Stromal cell of bone marrow (primary cell): ENCODE measurements at regions not wholly inside any gene's neighbourhood (a gene's known extent, or its start where the extent isn't known, plus 50 kb on each side); places are given as distances from the start of the nearest gene placed in this dataset.

ENCODE experiments used
- DNase-seq: peaks from one replicate; pipeline ENCODE4 v3.0.0-alpha.2; 2012; ENCODE audit warnings: low read depth

DNA sequence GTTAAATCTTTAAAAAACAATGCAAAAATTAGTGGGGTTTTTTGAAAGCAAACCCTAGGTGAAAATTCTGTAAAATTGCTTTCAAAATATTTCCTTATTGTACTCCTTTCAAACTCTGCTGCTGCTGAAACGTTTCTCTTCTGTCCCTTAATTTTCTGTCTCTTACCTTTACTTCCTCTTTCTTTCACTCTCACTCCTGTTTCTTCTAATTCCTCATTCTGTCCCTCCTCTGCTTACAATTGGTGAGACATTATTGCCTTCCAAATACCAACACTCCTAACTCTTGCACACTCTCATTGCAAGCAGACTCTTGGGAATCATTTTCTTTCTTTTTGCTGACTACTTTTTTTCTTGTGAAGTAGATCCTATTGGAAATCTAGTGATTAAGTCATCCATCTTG, 685.6 kb upstream of the SLITRK1 start:
- DNase-seq, result no peak

DNA sequence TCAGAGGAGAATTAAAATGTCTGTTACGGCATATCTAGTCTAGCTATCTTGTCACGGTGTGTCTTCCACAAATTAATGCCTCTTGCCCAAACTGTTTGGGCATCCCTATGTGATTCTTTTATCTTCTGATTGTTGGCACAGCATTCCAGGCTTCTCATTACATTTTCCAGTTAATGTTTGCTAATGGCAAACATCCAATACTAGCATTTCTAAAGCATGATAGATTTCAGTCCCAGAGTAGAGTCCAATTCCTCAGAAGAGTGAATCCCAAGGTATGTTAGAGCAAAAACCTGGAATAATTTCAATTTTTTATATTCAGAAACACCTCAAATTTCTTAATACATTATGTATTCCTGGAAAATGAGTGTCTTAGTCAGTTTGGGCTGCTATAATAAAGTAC, 684.5 kb upstream of the SLITRK1 start:
- DNase-seq, result no peak

DNA sequence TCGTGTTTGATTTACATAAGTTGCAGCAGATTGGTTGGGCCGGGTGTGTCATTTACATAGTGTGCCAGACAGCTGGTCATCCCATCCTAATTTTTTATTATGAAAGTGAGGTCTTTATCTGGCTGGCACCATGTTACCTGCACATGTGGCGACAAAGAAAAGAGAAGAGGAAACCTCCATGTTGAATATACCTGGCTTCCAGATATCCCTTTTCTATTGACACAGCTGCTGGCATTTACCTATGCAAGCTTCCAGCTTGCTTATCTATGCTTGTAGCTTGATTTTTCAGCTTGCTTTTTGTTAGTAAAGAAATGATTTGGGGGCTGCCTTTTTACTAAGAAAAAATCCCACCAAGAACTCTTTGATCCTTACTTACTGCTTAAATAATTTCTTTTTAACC, 681.3 kb upstream of the SLITRK1 start:
- DNase-seq, result no peak

DNA sequence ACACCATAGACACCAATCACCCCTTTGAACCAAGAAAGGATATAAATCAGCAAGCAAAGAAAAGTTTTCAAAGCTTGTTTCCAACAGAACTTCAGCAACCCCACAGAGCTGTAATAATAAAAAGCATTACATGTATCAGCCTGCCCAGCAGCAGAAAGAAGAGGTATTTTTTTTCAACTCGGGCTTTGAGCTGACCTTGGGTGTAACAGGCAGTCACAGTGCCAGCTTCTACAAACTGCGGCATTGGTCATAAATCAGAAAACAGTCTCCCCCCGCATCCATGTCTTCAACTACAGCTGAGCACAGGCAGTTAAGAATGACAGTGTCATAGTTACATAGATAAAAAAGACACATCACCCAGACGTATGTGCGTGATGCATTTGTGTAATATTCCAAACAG, 671.0 kb upstream of the SLITRK1 start:
- no peak for DNase-seq

DNA sequence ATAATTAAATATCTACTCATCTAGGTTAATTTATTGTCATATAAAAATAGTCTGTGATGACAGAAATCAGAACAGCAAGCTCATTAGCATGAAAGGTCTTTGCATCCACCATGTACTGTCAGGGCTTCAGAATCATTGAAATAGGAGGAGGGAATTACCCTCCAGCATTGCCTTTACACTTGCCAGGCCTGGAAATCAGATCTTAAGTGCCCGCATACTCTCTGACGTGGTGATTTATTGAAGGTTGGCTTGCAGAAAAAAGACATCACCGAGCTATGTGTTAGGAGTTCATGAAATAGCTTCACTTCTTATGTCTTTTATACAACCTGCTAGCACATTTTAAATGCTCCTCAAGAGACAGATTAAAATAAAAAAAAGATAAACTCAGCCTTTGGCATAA, 661.7 kb upstream of the SLITRK1 start:
- no peak for DNase-seq

DNA sequence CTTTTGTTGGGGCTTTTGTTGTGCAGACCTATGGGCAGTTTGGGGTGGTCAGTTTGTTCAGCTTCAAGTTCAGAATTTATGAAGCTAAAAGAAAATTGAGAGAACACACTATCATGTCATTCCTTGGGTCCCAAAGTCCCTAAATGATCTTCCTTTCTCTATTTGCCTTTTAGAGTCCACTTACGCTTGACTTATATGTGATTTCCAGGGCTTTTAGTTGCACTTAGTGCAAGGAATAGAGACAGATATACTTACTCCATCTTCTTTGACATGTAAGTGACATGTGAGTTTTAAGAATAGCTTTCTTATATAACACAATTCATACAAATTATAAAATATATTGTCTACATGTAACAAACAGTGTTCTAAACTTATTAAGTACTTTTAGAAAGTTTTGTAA, 660.1 kb upstream of the SLITRK1 start:
- no peak for DNase-seq

DNA sequence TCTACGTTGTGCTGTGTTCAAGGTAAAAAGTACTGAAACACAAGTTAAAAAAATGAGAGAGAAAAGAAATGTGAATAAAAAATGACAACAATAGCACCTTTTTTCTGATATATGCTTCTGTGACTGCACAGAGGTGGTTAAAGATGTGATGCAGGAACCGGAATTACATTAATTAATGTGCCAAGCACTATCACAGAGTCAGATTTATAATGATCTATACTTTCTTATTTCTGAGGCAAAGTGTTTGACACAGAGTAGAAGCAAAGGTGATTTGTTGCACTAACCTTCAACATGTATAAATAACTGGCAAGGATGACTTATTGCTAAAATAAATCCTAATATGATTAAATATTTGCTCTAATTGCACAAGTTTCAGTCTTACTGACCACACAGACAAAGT, 654.6 kb upstream of the SLITRK1 start:
- DNase-seq, result no peak

DNA sequence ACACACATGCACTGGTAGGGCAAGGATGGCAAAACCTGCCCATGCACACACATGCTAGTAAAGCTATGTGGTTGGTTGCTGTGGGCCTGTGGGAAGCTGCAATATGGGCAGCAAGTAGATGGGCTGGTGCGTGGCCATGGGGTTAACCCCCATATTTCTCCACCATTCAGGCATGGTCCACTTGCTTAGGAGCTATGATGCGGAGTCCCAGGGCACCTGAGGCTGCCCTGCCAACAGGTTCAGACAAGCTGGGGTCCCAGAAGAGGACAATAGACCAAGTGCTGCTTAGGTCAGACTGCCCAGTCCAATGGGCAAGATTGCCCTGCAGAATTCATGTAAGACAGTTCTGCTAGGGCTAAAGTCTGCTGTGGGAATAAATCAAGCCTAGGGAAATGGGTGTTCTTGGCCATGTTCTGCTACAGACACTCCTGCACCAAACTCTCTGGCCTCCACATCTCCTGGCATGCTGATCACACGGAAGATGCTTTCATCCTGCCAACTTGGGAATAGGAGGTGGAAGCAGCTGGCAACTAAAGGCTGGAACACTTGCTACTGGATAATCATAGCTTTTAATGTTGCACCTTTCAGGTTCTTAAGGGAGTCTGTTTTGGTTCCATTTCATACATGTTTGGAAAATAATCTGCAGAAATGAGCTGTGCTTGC, 646.3 kb upstream of the SLITRK1 start:
- DNase-seq, result no peak

DNA sequence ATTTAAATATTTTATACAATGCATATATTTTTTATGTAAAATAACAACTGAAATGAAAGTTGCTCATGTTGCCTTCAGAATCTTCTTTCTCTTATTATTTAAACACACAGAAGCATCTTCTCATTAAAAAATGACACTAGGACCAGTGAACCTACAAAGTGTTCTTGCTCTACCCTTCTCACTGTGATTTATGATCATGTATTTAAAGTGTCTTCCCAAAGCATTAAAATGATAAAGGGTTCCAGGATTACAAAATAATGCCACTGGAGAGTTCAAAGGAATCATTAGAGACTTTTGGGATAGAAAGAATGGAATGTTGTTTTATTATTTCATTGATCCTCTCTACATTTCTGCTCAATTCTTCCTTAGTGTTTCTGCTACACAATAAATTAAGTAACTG, 643.6 kb upstream of the SLITRK1 start:
- no peak for DNase-seq

DNA sequence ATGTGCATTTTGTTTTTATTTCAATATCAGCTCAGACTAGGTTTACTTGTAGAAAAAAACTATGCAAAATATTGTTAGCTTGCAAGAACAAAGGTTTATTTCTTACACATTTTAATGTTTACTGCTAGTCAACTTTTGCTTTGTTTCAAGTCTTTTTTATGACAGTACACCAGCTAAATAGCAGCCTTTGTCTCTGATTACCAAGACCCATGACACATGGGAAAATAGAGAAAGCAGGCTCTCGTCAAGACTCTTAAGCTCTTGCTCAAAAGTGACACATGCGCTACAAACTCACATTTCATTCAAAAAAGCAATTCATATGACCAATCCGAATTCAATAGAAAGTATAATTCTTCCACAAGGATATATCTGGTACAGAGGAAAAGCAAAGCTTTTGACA, 642.3 kb upstream of the SLITRK1 start:
- DNase-seq, result no peak

DNA sequence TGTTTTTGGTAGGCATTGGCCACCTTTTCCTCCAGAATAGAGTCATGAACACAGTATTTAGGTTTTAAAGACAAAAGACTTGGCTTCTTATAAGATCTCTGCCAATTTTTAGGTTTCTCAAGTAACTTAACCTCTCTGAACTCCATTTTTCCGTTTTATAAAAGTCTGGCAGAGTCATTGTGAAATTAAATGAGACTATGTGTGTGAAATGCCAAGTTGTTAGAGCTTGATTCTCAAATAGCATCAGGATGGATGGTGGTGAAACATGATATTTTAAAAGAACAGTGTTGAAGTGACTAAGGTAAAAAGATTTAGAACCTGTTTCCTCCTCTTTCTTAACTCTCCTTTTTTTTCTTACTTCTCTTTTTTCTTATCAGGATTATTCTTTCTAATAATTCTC, 617.7 kb upstream of the SLITRK1 start:
- DNase-seq, result peak; percentile 35

DNA sequence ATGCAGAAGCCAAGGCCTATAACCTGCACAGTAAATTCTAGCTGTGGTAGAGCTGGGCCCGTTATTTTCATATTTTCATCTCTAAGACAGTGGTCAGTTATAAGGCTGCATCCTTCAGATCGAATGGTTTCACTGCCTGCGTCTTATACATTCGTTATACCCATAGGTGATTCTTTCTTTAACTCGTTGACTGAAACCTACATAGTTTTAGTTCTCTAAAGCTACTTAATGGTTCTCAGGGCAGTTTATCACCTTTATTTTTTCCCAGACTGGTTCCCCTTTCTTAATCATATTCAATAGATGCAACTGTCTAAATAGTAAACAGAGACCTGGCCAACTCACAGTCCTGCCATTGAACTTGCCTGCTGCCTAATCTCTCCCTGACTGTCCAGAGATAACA, 615.3 kb upstream of the SLITRK1 start:
- no peak for DNase-seq

DNA sequence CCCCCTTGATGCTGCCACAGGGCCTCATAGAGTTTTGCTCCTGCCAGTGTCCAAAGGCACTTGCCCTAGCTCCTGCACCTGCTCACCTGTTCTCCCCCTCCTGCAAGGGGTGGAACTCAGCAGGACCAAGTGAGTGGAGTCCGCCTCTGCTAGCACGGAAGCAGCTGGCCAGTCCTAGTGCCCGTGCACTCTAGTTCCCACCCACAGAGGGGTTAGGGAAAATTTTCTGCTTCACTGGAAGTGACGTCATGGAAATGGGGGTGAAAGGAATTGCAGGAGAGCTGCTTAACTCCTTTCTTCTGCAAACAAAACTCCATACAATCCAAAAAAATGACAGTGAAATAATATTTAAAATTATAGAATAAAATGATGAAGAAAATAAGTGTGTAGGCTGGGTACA, 609.7 kb upstream of the SLITRK1 start:
- DNase-seq, result no peak

DNA sequence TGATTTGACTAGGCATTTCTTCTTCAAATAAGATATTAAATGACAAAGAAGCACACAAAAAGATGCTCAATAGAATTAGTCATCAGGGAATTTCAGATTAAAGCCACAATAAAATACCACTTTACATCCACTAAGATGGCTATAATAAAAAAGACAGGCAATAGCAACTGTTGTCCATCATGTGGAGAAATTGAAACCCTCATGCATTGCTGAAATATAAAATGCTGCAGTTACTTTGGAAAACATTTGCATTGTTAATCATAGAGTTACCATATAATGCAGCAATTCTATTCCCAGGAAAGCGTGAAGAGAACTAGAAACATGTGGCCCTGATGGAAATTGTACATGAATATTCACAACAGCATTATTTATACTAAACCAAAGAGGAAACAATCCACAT, 605.5 kb upstream of the SLITRK1 start:
- no peak for DNase-seq

DNA sequence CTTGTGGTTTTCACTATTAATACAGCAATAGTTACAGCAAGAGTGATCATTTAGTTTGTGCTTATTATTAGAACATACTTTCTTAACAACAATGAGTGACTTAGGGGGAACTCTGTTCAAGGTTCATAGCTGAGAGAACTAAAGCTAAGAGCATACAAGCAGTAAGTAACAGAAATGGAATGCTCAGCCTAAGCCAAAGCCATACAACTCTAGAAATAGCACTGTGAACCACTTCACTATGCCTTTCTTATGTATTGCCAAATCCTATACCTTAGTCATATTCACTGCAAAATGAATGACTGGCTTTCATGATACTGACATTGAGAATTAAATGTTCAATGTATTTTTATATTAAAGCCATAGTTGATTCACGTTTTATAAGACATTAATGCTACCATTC, 599.7 kb upstream of the SLITRK1 start:
- peak; percentile 70 for DNase-seq

DNA sequence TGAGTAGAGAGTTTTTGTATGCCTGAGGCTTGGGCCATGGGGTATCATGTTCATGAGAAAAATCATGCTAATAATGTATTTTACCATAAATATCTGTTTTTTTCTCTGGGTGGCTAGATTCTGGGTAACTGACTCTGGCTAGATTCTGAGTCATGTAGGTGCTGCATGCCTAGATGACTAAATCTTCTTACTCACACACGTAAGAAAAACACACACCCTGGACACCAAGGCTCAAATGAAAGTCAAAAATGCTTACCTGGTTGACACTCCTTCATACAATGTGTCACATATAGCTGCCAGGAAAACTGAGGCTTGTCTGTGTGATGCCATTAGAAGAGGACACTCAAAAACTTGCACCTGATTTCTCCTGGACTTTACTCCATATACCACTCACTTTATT, 597.4 kb upstream of the SLITRK1 start:
- DNase-seq, result no peak

DNA sequence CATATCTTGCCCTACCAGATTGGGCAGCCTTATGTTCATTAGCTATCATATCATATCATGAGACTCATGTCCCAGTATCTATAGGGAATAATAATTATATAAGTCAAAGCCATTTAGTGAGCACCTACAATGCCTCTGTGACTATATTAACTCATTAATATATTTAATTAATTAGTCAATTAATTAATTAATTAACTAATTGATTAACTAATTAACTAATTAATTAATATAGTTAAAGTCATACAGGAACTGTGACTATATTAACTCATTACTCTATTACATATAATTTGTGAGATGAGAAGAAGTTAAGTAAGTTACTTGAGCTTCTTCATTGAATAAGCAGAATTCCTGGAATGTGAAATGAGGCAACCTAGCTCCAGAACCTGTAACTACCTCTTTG, 588.3 kb upstream of the SLITRK1 start:
- DNase-seq, result no peak

DNA sequence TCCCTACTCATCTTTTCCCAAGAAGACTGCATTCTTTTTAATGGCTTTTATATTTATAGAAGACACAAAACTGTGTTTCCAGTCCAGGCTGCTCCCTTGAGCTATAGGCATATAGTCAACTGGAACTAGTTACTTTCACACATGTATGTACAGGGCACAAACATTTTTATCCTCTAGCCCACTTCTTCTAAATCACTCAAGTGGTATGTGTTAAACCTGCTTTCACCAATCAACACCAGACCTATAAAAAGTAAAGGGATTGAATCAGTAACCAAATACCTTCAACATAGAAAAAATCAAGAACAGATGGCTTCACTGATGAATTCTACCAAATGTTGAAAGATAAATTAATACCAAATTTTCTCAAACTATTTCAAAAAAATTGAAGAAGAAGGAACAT, 584.2 kb upstream of the SLITRK1 start:
- no peak for DNase-seq

DNA sequence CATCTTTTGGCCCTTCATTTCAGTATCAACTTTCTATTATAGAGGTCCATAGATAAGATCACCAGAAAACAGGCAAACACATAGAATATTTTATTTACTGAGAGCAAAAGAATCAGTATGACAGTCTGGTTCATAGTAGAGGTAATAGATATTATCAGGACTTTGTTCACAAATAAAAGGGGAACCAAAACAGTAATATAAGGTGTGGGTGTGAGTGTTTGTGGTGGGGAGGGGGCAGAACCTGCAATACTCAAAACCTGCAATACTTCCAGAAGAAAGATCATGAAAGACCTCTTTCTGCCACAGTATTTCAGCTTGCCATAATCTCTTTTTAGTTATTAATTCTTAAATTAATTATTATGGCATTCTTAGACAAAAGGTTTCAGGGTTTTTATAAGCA, 578.7 kb upstream of the SLITRK1 start:
- no peak for DNase-seq

DNA sequence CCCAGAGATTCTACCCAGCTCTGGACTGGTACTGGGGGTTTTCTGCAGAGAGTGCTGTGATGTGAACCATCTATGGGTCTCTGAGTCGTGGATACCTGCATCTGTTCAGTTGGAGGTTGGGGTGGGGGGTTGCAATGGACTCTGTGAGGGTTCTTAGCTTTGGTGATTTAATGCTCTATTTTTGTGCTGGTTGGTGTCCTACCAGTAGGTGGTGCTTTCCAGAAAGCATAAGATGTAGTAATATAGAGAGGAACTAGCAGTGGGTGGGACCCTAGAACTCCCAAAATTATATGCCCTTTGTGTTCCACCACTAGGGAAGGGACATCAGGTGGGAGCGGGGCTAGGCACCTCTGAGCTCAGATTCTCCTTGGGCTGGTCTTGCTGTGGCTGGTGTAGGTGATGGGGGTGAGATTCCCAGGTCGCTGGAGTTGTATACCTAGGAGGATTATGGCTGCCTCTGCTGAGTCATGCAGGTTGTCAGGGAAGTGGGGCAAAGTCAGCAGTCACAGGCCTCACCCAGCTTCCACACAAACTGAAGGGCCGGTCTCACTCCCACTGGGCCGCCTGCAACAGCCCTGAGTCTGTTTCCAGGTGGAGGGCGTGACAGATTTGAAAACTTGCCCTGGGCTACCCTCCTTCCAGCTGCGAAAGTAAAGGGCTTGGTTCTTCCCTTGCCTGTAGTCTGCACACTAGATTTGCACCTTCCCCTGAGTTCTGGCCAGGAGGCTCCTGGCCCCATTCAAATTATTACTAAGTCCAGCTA, 573.0 kb upstream of the SLITRK1 start:
- DNase-seq, result no peak

DNA sequence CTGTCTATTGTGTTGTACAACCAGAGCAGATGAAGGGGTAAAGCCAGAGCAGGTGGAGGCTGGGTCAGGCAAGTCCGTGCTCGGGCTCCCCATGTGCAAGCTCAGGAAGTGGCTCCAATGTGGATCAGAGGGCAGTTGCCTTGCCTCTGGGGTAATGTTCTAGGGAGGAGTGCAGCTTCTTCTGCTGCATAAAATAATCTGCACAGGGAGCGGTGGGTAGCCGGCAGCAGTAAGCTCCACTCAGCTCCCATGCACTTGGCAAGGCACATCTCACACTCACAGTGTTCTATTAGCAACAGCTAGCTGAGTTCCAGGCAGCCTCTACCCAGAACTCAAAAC, 565.3 kb upstream of the SLITRK1 start:
- no peak for DNase-seq

DNA sequence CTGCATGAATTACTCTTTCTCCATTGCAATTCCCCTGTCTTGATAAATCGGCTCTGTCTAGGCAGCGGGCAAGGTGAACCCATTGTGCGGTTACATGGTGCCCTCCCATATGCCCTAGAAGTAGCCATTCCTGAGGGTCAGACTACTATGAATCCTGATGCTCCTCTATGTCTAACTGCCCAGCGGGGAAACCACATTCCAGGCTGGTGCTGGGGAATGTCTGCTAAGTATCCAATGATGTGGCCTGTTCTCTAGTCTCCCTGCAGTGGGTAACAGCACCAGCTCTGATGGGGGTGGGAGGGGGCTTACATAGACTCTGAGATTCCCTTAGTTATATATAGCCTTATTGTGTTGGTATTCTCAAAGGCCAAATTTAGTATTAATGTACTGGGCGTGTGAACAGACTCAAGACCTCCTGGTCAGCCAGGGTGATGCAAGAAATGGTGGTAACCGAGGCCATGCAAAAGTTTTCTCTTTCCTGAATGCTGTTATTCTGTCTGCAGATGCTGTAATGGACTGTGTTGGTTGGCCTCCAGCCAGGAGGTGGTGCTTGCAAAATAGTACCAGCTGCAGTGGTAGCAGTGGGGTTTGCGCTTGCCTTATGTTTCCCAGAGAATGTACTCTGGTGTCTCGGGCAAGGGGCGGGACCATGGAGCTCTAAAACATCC, 564.8 kb upstream of the SLITRK1 start:
- no peak for DNase-seq

DNA sequence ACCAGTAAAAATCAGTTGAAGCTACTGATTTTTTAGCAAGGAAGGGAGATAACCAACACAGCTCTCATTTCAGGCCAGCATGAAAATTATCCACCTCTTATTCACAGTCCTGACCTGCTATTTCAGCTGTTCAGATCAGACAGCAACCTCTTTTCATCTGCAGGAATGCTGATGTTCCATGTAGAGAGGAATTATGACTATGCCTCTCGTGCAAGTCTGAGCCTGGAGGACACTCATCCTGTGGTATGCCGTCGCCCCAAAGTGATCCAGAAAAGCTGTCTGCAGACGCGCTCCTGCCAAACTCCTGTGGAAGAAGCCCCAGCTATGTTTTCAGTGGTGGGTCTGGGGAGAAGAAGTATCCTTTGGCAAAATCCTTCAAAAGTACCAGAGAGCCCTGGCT, 563.5 kb upstream of the SLITRK1 start:
- no peak for DNase-seq

DNA sequence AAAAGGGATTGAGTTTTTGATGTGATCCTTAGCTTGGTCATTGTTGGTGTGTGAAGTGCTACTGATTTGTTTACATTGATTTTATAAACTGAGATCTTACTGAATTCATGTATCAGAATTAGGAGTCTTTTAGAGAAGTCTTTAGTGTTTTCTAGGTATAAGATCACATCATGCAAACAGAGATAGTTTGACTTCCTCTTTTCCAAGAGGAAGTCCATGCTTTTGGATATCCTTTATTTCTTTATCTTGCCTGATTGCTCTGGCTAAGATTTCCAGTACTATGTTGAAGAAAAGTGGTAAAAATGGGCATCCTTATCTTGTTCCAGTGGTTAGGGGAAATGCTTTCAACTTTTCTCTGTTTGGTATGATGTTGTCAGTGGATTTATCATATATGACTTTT, 561.2 kb upstream of the SLITRK1 start:
- no peak for DNase-seq
